Endothelial cell of umbilical vein (primary cell): ENCODE measurements at regions not wholly inside any gene's neighbourhood (a gene's known extent, or its start where the extent isn't known, plus 50 kb on each side); places are given as distances from the start of the nearest gene placed in this dataset.

Experiments
- BruUV-seq: library from RNA; stranded (reverse); fragments of 400-500 nt; replicated peaks from 2 replicates; lab custom pipeline; 2021; lab: Mats Ljungman, UMichigan
- CTCF ChIA-PET: fragments of 300-600, 350-600 bp; sonication (Branson Sonifier 250); formaldehyde crosslinking; loops from one replicate; lab custom pipeline; 2021; ENCODE audit warnings: antibody characterized with exemption, inconsistent platforms; lab: Charles Lee
- POLR2A ChIA-PET: fragments of 300-600, 350-600 bp; sonication (Branson Sonifier 250); formaldehyde crosslinking; loops from one replicate; lab custom pipeline; 2021; ENCODE audit warnings: antibody characterized with exemption, inconsistent platforms; lab: Charles Lee
- DNase-seq: peaks from one replicate; pipeline ENCODE4 v3.0.0-alpha.2; 2011; ENCODE audit warnings: low read depth, low spot score
- FAIRE-seq: peaks from 2 replicates; lab custom pipeline; 2011; peaks lifted over from hg19 to GRCh38; lab: Jason Lieb, UNC
- H2AFZ ChIP-seq: 2 replicates; pipeline ENCODE4 v1.6.0; 2012; ENCODE audit warnings: low read depth, low read length, control low read depth, inconsistent platforms
- H3K27ac ChIP-seq: 2 replicates; pipeline ENCODE4 v1.5.1; 2011; ENCODE audit warnings: low read depth, mild to moderate bottlenecking, control low read depth, low read length, moderate library complexity; ENCODE audit not compliant: insufficient read depth
- H3K27me3 ChIP-seq, 2 experiments: 2 replicates each; pipeline versions ENCODE4 v1.6.0 to v1.6.1; 2011; ENCODE audit warnings: low read length in 2 of 2, mixed read lengths in 1 of 2; ENCODE audit not compliant: control insufficient read depth in 2 of 2, insufficient read depth in 2 of 2
- H3K36me3 ChIP-seq, 2 experiments: 2 replicates in 1 of 2; 3 replicates in 1 of 2; pipeline ENCODE4 v1.5.1; 2011; ENCODE audit warnings: low read length in 2 of 2, mild to moderate bottlenecking in 1 of 2, moderate library complexity in 1 of 2; ENCODE audit not compliant: control insufficient read depth in 2 of 2, insufficient read depth in 2 of 2; ENCODE audit errors: extremely low read depth in 1 of 2
- H3K4me1 ChIP-seq: 3 replicates; pipeline ENCODE4 v1.5.1; 2011; ENCODE audit warnings: mild to moderate bottlenecking, low read length; ENCODE audit not compliant: control insufficient read depth, insufficient read depth; ENCODE audit errors: extremely low read depth
- H3K4me2 ChIP-seq: 2 replicates; pipeline ENCODE4 v1.6.1; 2011; ENCODE audit warnings: low read length, control low read depth, mixed read lengths; ENCODE audit not compliant: insufficient read depth
- H3K4me3 ChIP-seq, 3 experiments: fragments of 200-600 bp in 1 of 3; sonication (generic), shearing (Covaris generic) in 1 of 3; replicated peaks in 1 of 3; 2 replicates each; pipeline ENCODE4 v1.5.1; 2011 to 2016; ENCODE audit warnings: control low read depth in 3 of 3, low read length in 3 of 3, mild to moderate bottlenecking in 2 of 3, inconsistent platforms in 1 of 3, low read depth in 1 of 3, moderate library complexity in 1 of 3; ENCODE audit not compliant: insufficient read depth in 1 of 3
- H3K79me2 ChIP-seq: 2 replicates; pipeline ENCODE4 v1.6.0; 2012; ENCODE audit warnings: low read length, inconsistent platforms; ENCODE audit not compliant: control insufficient read depth, insufficient read depth
- H3K9ac ChIP-seq: replicated peaks from 2 replicates; pipeline ENCODE3; 2011; ENCODE audit warnings: low read length, control low read depth; ENCODE audit not compliant: insufficient read depth; ENCODE audit errors: extremely low read depth
- H3K9me1 ChIP-seq: replicated peaks from 3 replicates; pipeline ENCODE4 v1.6.0; 2011; ENCODE audit warnings: mild to moderate bottlenecking, low read length; ENCODE audit not compliant: control insufficient read depth, insufficient read depth; ENCODE audit errors: extremely low read depth
- H3K9me3 ChIP-seq: replicated peaks from 2 replicates; pipeline ENCODE4 v1.5.1; 2012; ENCODE audit warnings: low read length, inconsistent platforms; ENCODE audit not compliant: control insufficient read depth, insufficient read depth
- H4K20me1 ChIP-seq: replicated peaks from 2 replicates; pipeline ENCODE3; 2011; ENCODE audit warnings: mild to moderate bottlenecking, low read length; ENCODE audit not compliant: control insufficient read depth, insufficient read depth; ENCODE audit errors: extremely low read depth
- CTCF ChIP-seq, 2 donors: IDR thresholded peaks; 1 replicate in 1 of 2; 2 replicates in 1 of 2; pipeline ENCODE4 v1.5.1; 2011; ENCODE audit warnings: low read length in 2 of 2, mild to moderate bottlenecking in 2 of 2, moderate library complexity in 2 of 2, control low read depth in 1 of 2, inconsistent platforms in 1 of 2, low read depth in 1 of 2; ENCODE audit not compliant: insufficient read depth in 1 of 2; ENCODE audit errors: extremely low read depth in 1 of 2
- EZH2 ChIP-seq: IDR thresholded peaks from 2 replicates; pipeline ENCODE4 v1.6.1; 2012; ENCODE audit warnings: borderline replicate concordance, low read depth, mild to moderate bottlenecking, moderate library complexity, low read length, inconsistent platforms; ENCODE audit not compliant: severe bottlenecking
- FOS ChIP-seq: IDR thresholded peaks from 2 replicates; pipeline ENCODE4 v1.6.1; 2011; ENCODE audit warnings: mild to moderate bottlenecking, low read length, moderate library complexity, borderline replicate concordance; ENCODE audit not compliant: insufficient read depth
- GATA2 ChIP-seq: IDR thresholded peaks from 2 replicates; pipeline ENCODE4 v1.7.0; 2011; ENCODE audit warnings: low read depth, mild to moderate bottlenecking, moderate library complexity, mixed read lengths, low read length; ENCODE audit not compliant: insufficient read length, insufficient read depth
- JUN ChIP-seq: IDR thresholded peaks from 2 replicates; pipeline ENCODE4 v1.6.1; 2011; ENCODE audit warnings: borderline replicate concordance, low read depth; ENCODE audit not compliant: insufficient read length, insufficient read depth
- MAX ChIP-seq: IDR thresholded peaks from 2 replicates; pipeline ENCODE4 v1.6.1; 2011; ENCODE audit not compliant: insufficient read depth, insufficient read length
- MYC ChIP-seq: IDR thresholded peaks from one replicate; pipeline ENCODE4 v1.6.1; 2011; ENCODE audit warnings: mild to moderate bottlenecking, low read depth, low read length
- POLR2A ChIP-seq: IDR thresholded peaks from 2 replicates; pipeline ENCODE4 v1.6.1; 2012; ENCODE audit warnings: low read depth, mild to moderate bottlenecking, control low read depth, low read length
- POLR2AphosphoS5 ChIP-seq: IDR thresholded peaks from 2 replicates; pipeline ENCODE4 v1.6.1; 2012; ENCODE audit warnings: low read depth, mild to moderate bottlenecking, control low read depth, low read length, moderate library complexity; ENCODE audit not compliant: insufficient read depth
- dilution Hi-C: fragments of 300-500 bp; cut with MboI; formaldehyde crosslinking; loops from one replicate; pipeline ENCODE4 v1.15.0; 2019; ENCODE audit warnings: low sequenced_read_pairs; ENCODE audit not compliant: extremely low pct_ligation_motif_present
- intact Hi-C: fragments of 100-400 bp; cut with micrococcal nuclease; formaldehyde crosslinking; loops from one replicate; pipeline ENCODE4 v1.10.0; 2022

- Histone ChIP-seq H2AFZ (no peak overlapping the region), H3K27ac (no peak overlapping the region), H3K27me3 (no peaks in the 10 kb centered on the region), H3K4me3 (no peak overlapping the region), H3K9ac (no peak overlapping the region), H3K9me1 (no peaks in the 10 kb centered on the region), H3K79me2 (no peaks in the 10 kb centered on the region), H3K9me3 (no peaks in the 10 kb centered on the region), H3K36me3 (no peaks in the 10 kb centered on the region), H3K4me1 (no peaks in the 10 kb centered on the region), H4K20me1 (no peaks in the 10 kb centered on the region), H3K4me2 (no peak overlapping the region)
- FAIRE-seq (no peak), DNase-seq (no peak)
- no peak for TF ChIP-seq CTCF (IDR thresholded peaks at IDR 0.05; ENCODE audit: extremely low read depth in 1 of 2, insufficient read depth in 1 of 2, low read depth in 1 of 2, low read length in 2 of 2)
- TF ChIP-seq MYC = no peak
- no peak for TF ChIP-seq EZH2
- TF ChIP-seq POLR2A = no peak
- no peak for TF ChIP-seq POLR2AphosphoS5
- TF ChIP-seq JUN = no peak
- TF ChIP-seq GATA2 = no peak
- no peak for TF ChIP-seq FOS
- TF ChIP-seq MAX = no peak
- intact Hi-C loops (no loop called here), dilution Hi-C loops (no loop called here)
- CTCF ChIA-PET = no interaction called here
- POLR2A ChIA-PET = no interaction called here
- no TSS peak for BruUV-seq
Observed at GRCh38 chr1:170800265-170800664, 135.1 kb upstream of the MROH9 start.
